ENCODE measurements at regions not wholly inside any gene's neighbourhood (a gene's known extent, or its start where the extent isn't known, plus 50 kb on each side); places are given as distances from the start of the nearest gene placed in this dataset.
A peak's percentile ranks its signal among the peaks of the same experiment; 100 is the strongest.
"Not testable (repeated sequence)": the region's sequence is repeated elsewhere in the genome, so short reads cannot be mapped to it uniquely, and the experiment has no call there.

DNA sequence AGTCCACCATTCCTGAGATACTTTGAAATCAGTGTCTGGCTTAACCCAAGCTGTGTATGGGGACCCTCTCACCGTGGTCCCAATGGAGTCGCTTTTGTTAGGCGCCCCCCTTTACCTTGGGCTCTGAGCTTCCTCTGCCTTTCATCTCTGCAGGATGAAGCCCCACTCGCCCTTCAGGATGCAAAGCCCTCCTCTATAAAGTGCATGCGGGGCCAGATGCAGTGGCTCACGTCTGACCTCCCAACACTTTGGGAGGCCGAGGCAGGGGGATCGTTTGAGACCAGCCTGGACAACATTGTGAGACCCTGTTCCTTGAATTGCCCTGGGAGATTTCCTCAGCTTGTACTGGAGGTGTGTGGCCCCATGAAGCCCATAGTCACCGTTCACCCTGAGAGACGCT, 54.7 kb upstream of the APOD start:
- H3K4me3 ChIP-seq (ENCODE audit: low read depth, low read length, poor library complexity, severe bottlenecking); H3K27me3 ChIP-seq (replicated peaks; ENCODE audit: insufficient read depth, low read depth, low read length, poor library complexity); POLR2A ChIA-PET (ENCODE audit: low non-redundant PET); H3K4me1 ChIP-seq (ENCODE audit: insufficient read depth, low read length, poor library complexity, severe bottlenecking); CTCF ChIA-PET; BruUV-seq (replicated peaks); H3K27ac ChIP-seq (ENCODE audit: low read depth, low read length, poor library complexity, severe bottlenecking); H3K9me3 ChIP-seq (ENCODE audit: low read depth, low read length, poor library complexity, severe bottlenecking); intact Hi-C loops (cut with micrococcal nuclease; ENCODE audit: unreplicated experiment); H3K36me3 ChIP-seq (ENCODE audit: insufficient read depth, low read length, poor library complexity, severe bottlenecking); DNase-seq (ENCODE audit: low spot score): not testable (repeated sequence)

- CTCF ChIA-PET; BruUV-seq (replicated peaks): not testable (repeated sequence)
Observed at GRCh38 chr3:195637473-195638233, 53.9 kb upstream of the APOD start.

DNA sequence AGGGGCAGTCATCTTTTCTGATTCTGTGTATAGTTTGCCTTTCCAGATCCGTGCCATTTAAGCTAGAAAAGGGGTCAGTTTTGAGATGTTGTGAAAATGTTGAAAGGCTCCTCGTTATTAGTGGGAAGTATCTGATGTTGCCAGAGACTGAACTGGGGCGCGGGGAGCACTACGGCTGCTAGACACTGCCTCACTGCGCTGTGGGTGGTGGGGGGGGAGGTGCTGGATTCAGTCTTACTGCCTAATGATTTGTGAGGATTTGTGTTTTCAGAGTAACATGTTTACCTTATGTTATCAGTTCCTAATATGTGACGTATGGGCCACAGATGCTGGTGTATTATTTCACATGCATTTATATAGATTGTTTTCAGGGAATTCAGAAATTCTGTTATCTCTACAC, 53.3 kb upstream of the APOD start:
- H3K4me1 ChIP-seq (ENCODE audit: insufficient read depth, low read length, poor library complexity, severe bottlenecking); POLR2A ChIA-PET (ENCODE audit: low non-redundant PET); BruUV-seq (replicated peaks); H3K36me3 ChIP-seq (ENCODE audit: insufficient read depth, low read length, poor library complexity, severe bottlenecking); H3K9me3 ChIP-seq (ENCODE audit: low read depth, low read length, poor library complexity, severe bottlenecking); H3K4me3 ChIP-seq (ENCODE audit: low read depth, low read length, poor library complexity, severe bottlenecking); intact Hi-C loops (cut with micrococcal nuclease; ENCODE audit: unreplicated experiment); H3K27ac ChIP-seq (ENCODE audit: low read depth, low read length, poor library complexity, severe bottlenecking); H3K27me3 ChIP-seq (replicated peaks; ENCODE audit: insufficient read depth, low read depth, low read length, poor library complexity); CTCF ChIA-PET; DNase-seq (ENCODE audit: low spot score): not testable (repeated sequence)

More at GRCh38 chr3:195637473-195638233, 53.9 kb upstream of the APOD start:
- intact Hi-C loops (cut with micrococcal nuclease; ENCODE audit: unreplicated experiment); H3K4me3 ChIP-seq (ENCODE audit: low read depth, low read length, poor library complexity, severe bottlenecking); DNase-seq (ENCODE audit: low spot score); H3K36me3 ChIP-seq (ENCODE audit: insufficient read depth, low read length, poor library complexity, severe bottlenecking); H3K9me3 ChIP-seq (ENCODE audit: low read depth, low read length, poor library complexity, severe bottlenecking); H3K27ac ChIP-seq (ENCODE audit: low read depth, low read length, poor library complexity, severe bottlenecking); H3K27me3 ChIP-seq (replicated peaks; ENCODE audit: insufficient read depth, low read depth, low read length, poor library complexity); POLR2A ChIA-PET (ENCODE audit: low non-redundant PET); H3K4me1 ChIP-seq (ENCODE audit: insufficient read depth, low read length, poor library complexity, severe bottlenecking): not testable (repeated sequence)

DNA sequence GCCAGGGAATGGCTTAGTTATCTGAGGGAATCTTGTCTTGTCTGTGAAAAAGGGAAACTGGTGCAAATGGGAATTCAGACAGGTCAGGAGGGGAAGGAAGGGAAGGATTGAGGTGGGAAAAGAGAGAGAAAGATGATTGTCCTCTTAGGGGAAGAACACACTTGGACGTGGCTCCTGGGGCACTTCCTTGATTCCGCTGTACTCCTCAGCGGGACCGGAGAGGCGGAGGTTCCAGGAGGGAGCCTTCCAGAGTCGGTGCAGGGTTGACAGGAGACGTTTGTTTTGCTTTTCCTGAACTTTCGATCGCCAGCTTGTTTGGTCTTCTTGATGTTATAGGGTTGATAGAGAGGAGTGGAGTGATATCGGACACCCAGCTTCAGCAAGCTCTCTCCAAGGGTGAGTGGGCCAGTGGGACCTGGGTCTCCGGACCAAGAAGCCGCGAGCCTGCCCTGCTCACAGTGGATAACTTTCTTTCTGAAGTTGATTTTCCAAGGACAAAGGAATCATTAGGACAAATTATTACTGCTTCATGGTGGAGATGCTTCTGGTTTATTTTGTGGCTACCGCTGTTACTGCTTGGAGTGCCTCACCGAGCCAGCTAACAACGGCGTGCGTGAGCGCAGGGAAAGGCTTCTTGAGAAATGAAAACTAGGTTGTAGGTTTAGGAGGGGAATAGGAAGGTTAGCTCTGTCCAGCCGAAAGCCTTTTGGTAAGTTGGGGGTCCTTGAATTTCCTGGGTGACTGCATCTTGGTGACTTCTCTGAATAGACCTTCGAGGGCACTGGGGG, 52.4 kb upstream of the APOD start:
- DNase-seq (ENCODE audit: low spot score); H3K27me3 ChIP-seq (replicated peaks; ENCODE audit: insufficient read depth, low read depth, low read length, poor library complexity); CTCF ChIA-PET; intact Hi-C loops (cut with micrococcal nuclease; ENCODE audit: unreplicated experiment); POLR2A ChIA-PET (ENCODE audit: low non-redundant PET); H3K27ac ChIP-seq (ENCODE audit: low read depth, low read length, poor library complexity, severe bottlenecking); H3K9me3 ChIP-seq (ENCODE audit: low read depth, low read length, poor library complexity, severe bottlenecking); H3K4me1 ChIP-seq (ENCODE audit: insufficient read depth, low read length, poor library complexity, severe bottlenecking); H3K36me3 ChIP-seq (ENCODE audit: insufficient read depth, low read length, poor library complexity, severe bottlenecking): not testable (repeated sequence)
- BruUV-seq (replicated peaks), result TSS peak; percentile 82
- peak overlapping the region; percentile 12 for H3K4me3 ChIP-seq (ENCODE audit: low read depth, low read length, poor library complexity, severe bottlenecking)

- H3K36me3 ChIP-seq (ENCODE audit: insufficient read depth, low read length, poor library complexity, severe bottlenecking); H3K27me3 ChIP-seq (replicated peaks; ENCODE audit: insufficient read depth, low read depth, low read length, poor library complexity); DNase-seq (ENCODE audit: low spot score); BruUV-seq (replicated peaks); POLR2A ChIA-PET (ENCODE audit: low non-redundant PET); intact Hi-C loops (cut with micrococcal nuclease; ENCODE audit: unreplicated experiment); H3K27ac ChIP-seq (ENCODE audit: low read depth, low read length, poor library complexity, severe bottlenecking); CTCF ChIA-PET; H3K9me3 ChIP-seq (ENCODE audit: low read depth, low read length, poor library complexity, severe bottlenecking); H3K4me1 ChIP-seq (ENCODE audit: insufficient read depth, low read length, poor library complexity, severe bottlenecking); H3K4me3 ChIP-seq (ENCODE audit: low read depth, low read length, poor library complexity, severe bottlenecking): not testable (repeated sequence)
Observed at GRCh38 chr3:195635262-195635873, 51.6 kb upstream of the APOD start.

GRCh38 chr3:195634426-195635261, 50.9 kb upstream of the APOD start:
- H3K36me3 ChIP-seq (ENCODE audit: insufficient read depth, low read length, poor library complexity, severe bottlenecking); DNase-seq (ENCODE audit: low spot score); H3K4me1 ChIP-seq (ENCODE audit: insufficient read depth, low read length, poor library complexity, severe bottlenecking); H3K27ac ChIP-seq (ENCODE audit: low read depth, low read length, poor library complexity, severe bottlenecking); H3K27me3 ChIP-seq (replicated peaks; ENCODE audit: insufficient read depth, low read depth, low read length, poor library complexity); CTCF ChIA-PET; POLR2A ChIA-PET (ENCODE audit: low non-redundant PET); BruUV-seq (replicated peaks); intact Hi-C loops (cut with micrococcal nuclease; ENCODE audit: unreplicated experiment); H3K9me3 ChIP-seq (ENCODE audit: low read depth, low read length, poor library complexity, severe bottlenecking): not testable (repeated sequence)
- H3K4me3 ChIP-seq (ENCODE audit: low read depth, low read length, poor library complexity, severe bottlenecking), result peak overlapping the region; percentile 39

Measured in A673 (cell line).